Endothelial cell (in vitro differentiated cells): ENCODE measurements at regions not wholly inside any gene's neighbourhood (a gene's known extent, or its start where the extent isn't known, plus 50 kb on each side); places are given as distances from the start of the nearest gene placed in this dataset.

Experiments used
- DNase-seq: peaks from one replicate; pipeline ENCODE4 v3.0.0; 2021; ENCODE audit warnings: low spot score
- H3K27ac Mint-ChIP-seq: one replicate; pipeline ENCODE4 v1.8.0; 2021; ENCODE audit warnings: mixed read lengths, inconsistent platforms; ENCODE audit not compliant: unreplicated experiment
- H3K27me3 Mint-ChIP-seq: one replicate; pipeline ENCODE4 v1.8.0; 2021; ENCODE audit warnings: mild to moderate bottlenecking, moderate library complexity, mixed read lengths, inconsistent platforms; ENCODE audit not compliant: unreplicated experiment
- H3K36me3 Mint-ChIP-seq: one replicate; pipeline ENCODE4 v1.8.0; 2021; ENCODE audit warnings: mild to moderate bottlenecking, low read depth, mixed read lengths, inconsistent platforms; ENCODE audit not compliant: unreplicated experiment
- H3K4me1 Mint-ChIP-seq: one replicate; pipeline ENCODE4 v1.8.0; 2021; ENCODE audit warnings: mild to moderate bottlenecking, mixed read lengths, inconsistent platforms; ENCODE audit not compliant: unreplicated experiment
- H3K4me3 Mint-ChIP-seq: one replicate; pipeline ENCODE4 v1.8.0; 2021; ENCODE audit warnings: mild to moderate bottlenecking, mixed read lengths, inconsistent platforms; ENCODE audit not compliant: unreplicated experiment
- H3K9me3 Mint-ChIP-seq: one replicate; pipeline ENCODE4 v1.8.0; 2021; ENCODE audit warnings: mixed read lengths, inconsistent platforms; ENCODE audit not compliant: unreplicated experiment
- TF ChIP-seq, protein P1 (sequence below): fragments of 200-600 bp; sonication (generic); IDR thresholded peaks from one replicate; pipeline ENCODE4 v1.5.0; 2021; ENCODE audit warnings: antibody characterized with exemption; ENCODE audit not compliant: unreplicated experiment

DNA sequence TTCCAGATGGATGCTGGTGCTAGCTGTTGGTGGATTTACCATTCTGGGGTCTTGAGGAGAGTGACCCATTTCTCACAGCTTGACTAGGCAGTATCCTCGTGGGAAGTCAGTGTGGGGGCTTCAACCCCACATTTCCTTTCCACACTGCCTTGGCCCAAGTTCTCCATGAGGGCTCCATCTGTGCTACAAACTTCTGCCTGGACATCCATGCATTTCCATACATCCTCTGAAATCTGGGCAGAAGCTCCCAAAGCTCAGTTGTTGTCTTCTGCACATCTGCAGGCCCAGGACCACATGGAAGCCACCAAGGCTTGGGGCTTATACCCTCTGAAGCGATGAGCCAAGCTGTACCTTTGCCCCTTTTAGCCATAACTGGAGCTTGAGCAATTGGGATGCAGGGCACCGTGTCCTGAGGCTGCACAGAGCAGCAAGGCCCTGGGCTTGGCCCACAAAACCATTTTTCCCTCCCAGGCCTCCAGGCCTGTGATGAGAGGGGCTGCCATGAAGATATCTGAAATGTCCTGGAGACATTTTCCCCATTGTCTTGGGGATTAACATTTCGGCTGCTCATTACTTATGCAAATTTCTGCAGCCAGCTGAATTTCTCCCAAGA, 248.7 kb upstream of the ANKRD50 start:
- no peak for DNase-seq
- Mint-ChIP-seq H3K4me1 (no peaks in the 10 kb centered on the region), H3K9me3 (peaks cover 18% of the 10 kb centered on the region), H3K36me3 (peaks cover 7% of the 10 kb centered on the region), H3K4me3 (no peak overlapping the region), H3K27me3 (no peaks in the 10 kb centered on the region), H3K27ac (no peak overlapping the region)
- TF ChIP-seq, protein P1, sequence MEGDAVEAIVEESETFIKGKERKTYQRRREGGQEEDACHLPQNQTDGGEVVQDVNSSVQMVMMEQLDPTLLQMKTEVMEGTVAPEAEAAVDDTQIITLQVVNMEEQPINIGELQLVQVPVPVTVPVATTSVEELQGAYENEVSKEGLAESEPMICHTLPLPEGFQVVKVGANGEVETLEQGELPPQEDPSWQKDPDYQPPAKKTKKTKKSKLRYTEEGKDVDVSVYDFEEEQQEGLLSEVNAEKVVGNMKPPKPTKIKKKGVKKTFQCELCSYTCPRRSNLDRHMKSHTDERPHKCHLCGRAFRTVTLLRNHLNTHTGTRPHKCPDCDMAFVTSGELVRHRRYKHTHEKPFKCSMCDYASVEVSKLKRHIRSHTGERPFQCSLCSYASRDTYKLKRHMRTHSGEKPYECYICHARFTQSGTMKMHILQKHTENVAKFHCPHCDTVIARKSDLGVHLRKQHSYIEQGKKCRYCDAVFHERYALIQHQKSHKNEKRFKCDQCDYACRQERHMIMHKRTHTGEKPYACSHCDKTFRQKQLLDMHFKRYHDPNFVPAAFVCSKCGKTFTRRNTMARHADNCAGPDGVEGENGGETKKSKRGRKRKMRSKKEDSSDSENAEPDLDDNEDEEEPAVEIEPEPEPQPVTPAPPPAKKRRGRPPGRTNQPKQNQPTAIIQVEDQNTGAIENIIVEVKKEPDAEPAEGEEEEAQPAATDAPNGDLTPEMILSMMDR: no peak

DNA sequence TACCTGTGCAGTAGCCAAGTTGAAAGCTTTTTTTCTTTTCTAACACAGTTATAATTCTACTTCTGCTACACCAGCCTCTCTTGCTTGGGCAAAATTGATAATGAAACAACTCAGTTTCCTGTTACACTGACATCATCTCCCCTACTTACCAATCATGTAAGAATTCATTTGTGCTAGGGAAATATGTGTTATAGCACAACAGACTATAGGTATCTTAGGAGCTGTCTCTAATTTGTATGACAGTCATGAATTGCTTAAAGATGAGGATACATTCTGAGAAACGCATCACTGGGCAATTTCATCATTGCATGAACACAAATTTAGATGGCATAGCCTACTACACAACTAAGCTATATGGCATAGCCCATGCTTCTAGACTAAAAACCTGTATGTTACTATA, 246.3 kb upstream of the ANKRD50 start:
- DNase-seq: no peak
- H3K4me1 Mint-ChIP-seq: no peaks in the 10 kb centered on the region
- H3K4me3 Mint-ChIP-seq: no peak overlapping the region
- TF ChIP-seq, protein P1: no peak
- H3K36me3 Mint-ChIP-seq: peaks cover 7% of the 10 kb centered on the region
- no peak overlapping the region for H3K27ac Mint-ChIP-seq
- peaks cover 18% of the 10 kb centered on the region for H3K9me3 Mint-ChIP-seq
- no peaks in the 10 kb centered on the region for H3K27me3 Mint-ChIP-seq

- no peak overlapping the region for H3K27ac Mint-ChIP-seq
- DNase-seq: no peak
- TF ChIP-seq, protein P1: no peak
- H3K9me3 Mint-ChIP-seq: peaks cover 9% of the 10 kb centered on the region
- H3K4me3 Mint-ChIP-seq: no peak overlapping the region
- no peaks in the 10 kb centered on the region for H3K4me1 Mint-ChIP-seq
- no peaks in the 10 kb centered on the region for H3K36me3 Mint-ChIP-seq
- H3K27me3 Mint-ChIP-seq: no peaks in the 10 kb centered on the region
Measured at GRCh38 chr4:124955476-124955875, 242.9 kb upstream of the ANKRD50 start.

GRCh38 chr4:124954046-124954445, 241.5 kb upstream of the ANKRD50 start:
- no peaks in the 10 kb centered on the region for H3K36me3 Mint-ChIP-seq
- H3K4me3 Mint-ChIP-seq: no peak overlapping the region
- peaks cover 2% of the 10 kb centered on the region for H3K27me3 Mint-ChIP-seq
- H3K4me1 Mint-ChIP-seq: peaks cover 4% of the 10 kb centered on the region
- TF ChIP-seq, protein P1: no peak
- no peak for DNase-seq
- no peaks in the 10 kb centered on the region for H3K9me3 Mint-ChIP-seq
- H3K27ac Mint-ChIP-seq: no peak overlapping the region

GRCh38 chr4:124953486-124953885, 241.0 kb upstream of the ANKRD50 start:
- no peaks in the 10 kb centered on the region for H3K36me3 Mint-ChIP-seq
- H3K9me3 Mint-ChIP-seq: no peaks in the 10 kb centered on the region
- DNase-seq: no peak
- H3K27ac Mint-ChIP-seq: no peak overlapping the region
- peaks cover 6% of the 10 kb centered on the region for H3K4me1 Mint-ChIP-seq
- H3K27me3 Mint-ChIP-seq: peaks cover 2% of the 10 kb centered on the region
- TF ChIP-seq, protein P1: no peak
- H3K4me3 Mint-ChIP-seq: no peak overlapping the region
